ENCODE measurements at regions not wholly inside any gene's neighbourhood (a gene's known extent, or its start where the extent isn't known, plus 50 kb on each side); places are given as distances from the start of the nearest gene placed in this dataset.

DNA sequence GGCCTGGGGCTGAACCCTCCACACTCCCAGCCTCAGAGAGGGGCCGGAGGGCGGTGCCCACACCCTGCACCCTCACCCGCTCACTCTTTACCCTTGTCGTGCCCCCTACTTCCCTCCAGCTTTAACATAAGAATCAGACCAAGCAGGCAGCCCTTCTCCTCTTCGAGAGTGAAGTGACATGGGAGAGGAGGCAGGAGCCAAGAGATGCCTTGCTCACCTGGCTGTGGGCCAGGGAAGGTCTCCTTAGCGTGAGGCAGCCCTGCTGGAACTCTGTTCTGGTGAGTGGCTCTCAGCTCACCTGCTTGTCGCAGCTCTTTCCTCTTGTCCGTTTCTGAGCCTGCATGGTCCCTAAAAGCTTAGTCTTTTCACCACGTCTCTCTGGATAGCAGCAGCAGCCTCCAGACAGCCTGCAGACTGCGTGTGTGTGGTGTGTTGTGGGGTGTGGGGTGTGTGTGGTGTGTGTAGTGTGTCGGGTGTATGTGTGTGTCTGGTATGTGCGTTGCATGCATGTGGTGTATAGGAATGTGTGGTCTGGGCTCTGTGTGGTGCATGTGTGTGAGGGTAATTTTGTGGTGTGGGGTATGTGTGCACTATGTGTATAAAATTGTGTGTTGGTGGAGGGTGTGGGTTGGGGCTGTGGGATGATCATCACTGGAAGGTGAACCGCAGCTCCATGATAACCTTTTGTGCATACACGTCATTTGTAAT is 86.7 kb downstream of the CCDC185 start:
- Mint-ChIP-seq H3K9me3 (peaks cover 0 to 2% (median 0%) of the 10 kb centered on the region in 5 donors), H3K27me3 (peaks cover 16 to 49% of the 10 kb centered on the region in 2 donors), H3K4me3 (no peak overlapping the region), H3K27ac (no peak overlapping the region), H3K4me1 (peaks cover 0 to 16% (median 7%) of the 10 kb centered on the region in 3 donors), H3K36me3 (no peaks in the 10 kb centered on the region)
- H3K36me3 ChIP-seq (ENCODE audit: insufficient read depth, low read length) = no peaks in the 10 kb centered on the region
- peaks cover 8% of the 10 kb centered on the region for H3K27me3 ChIP-seq (ENCODE audit: insufficient read depth, low read length, poor library complexity, severe bottlenecking)
- H3K27ac ChIP-seq (ENCODE audit: low read depth, low read length) = no peak overlapping the region
- H3K4me3 ChIP-seq (ENCODE audit: low read length) = no peak overlapping the region
- ChIA-PET CTCF (interaction anchor here (0.8 kb wide), 1 partner anchor 11 kb away, joined by 3 read pairs; no protein-coding TSS in a partner anchor), POLR2A (no interaction called here)
- H3K4me1 ChIP-seq (ENCODE audit: insufficient read depth, low read length) = no peaks in the 10 kb centered on the region
- no peaks in the 10 kb centered on the region for H3K9me3 ChIP-seq (ENCODE audit: low read length)
- no peak for DNase-seq

DNA sequence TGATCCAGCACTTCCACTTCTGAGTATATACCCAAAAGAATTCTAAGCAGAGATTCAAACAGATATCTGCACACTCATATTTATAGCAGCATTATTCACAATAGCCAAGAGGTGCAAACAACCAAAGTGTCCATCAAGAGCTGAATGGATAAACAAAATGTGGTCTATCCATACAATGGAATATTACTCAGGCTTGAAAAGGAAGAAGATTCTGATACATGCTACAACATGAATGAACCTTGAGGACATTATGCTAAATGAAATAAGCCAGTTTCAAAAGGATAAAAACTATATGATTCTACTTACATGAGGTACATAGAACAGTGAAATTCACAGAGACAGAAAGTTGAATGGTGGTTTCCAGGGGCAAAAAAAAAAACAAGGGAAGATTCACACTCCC is 88.9 kb downstream of the CCDC185 start:
- Histone ChIP-seq H3K4me3 (ENCODE audit: low read length) (no peak overlapping the region), H3K9me3 (ENCODE audit: low read length) (no peaks in the 10 kb centered on the region), H3K27ac (ENCODE audit: low read depth, low read length) (no peak overlapping the region), H3K36me3 (ENCODE audit: insufficient read depth, low read length) (no peaks in the 10 kb centered on the region), H3K4me1 (ENCODE audit: insufficient read depth, low read length) (no peaks in the 10 kb centered on the region), H3K27me3 (ENCODE audit: insufficient read depth, low read length, poor library complexity, severe bottlenecking) (peaks cover 8% of the 10 kb centered on the region)
- Mint-ChIP-seq H3K4me3 (no peak overlapping the region), H3K27me3 (peaks cover 10 to 42% of the 10 kb centered on the region in 2 donors), H3K27ac (no peak overlapping the region), H3K4me1 (peaks cover 0 to 16% (median 7%) of the 10 kb centered on the region in 3 donors), H3K36me3 (no peaks in the 10 kb centered on the region), H3K9me3 (peaks cover 0 to 2% (median 0%) of the 10 kb centered on the region in 5 donors)
- ChIA-PET POLR2A (no interaction called here), CTCF (no interaction called here)
- no peak for DNase-seq

DNA sequence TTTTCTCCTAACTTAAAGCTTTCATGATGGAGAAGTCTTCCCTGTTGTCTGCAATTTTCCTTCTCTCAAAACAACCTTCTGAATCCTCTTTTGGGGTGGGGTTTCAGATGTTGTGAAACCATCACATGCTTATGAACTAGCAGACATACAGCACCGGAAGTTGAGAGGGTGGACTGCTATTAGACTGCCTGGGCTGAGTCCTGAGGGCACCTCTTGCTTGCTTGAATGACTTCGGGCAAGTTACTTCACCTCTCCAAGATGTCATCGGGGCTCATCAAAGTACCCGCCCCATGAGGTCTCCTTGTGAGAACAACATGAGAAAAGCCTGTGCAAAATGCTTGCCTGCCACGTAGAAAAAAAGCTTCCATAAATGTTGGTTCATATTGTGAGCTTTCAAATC is 89.6 kb downstream of the CCDC185 start:
- Histone ChIP-seq H3K36me3 (ENCODE audit: insufficient read depth, low read length) (no peaks in the 10 kb centered on the region), H3K4me3 (ENCODE audit: low read length) (no peak overlapping the region), H3K27ac (ENCODE audit: low read depth, low read length) (no peak overlapping the region), H3K4me1 (ENCODE audit: insufficient read depth, low read length) (no peaks in the 10 kb centered on the region), H3K9me3 (ENCODE audit: low read length) (no peaks in the 10 kb centered on the region), H3K27me3 (ENCODE audit: insufficient read depth, low read length, poor library complexity, severe bottlenecking) (peaks cover 8% of the 10 kb centered on the region)
- Mint-ChIP-seq H3K27ac (peak overlapping the region in 1 of 8 donors; percentile 64), H3K9me3 (peaks cover 0 to 2% (median 0%) of the 10 kb centered on the region in 5 donors), H3K27me3 (peaks cover 5 to 38% of the 10 kb centered on the region in 2 donors), H3K4me3 (peak overlapping the region in 1 of 7 donors; percentile 47), H3K36me3 (no peaks in the 10 kb centered on the region), H3K4me1 (peaks cover 0 to 16% (median 7%) of the 10 kb centered on the region in 3 donors)
- DNase-seq = no peak
- ChIA-PET POLR2A (no interaction called here), CTCF (no interaction called here)

DNA sequence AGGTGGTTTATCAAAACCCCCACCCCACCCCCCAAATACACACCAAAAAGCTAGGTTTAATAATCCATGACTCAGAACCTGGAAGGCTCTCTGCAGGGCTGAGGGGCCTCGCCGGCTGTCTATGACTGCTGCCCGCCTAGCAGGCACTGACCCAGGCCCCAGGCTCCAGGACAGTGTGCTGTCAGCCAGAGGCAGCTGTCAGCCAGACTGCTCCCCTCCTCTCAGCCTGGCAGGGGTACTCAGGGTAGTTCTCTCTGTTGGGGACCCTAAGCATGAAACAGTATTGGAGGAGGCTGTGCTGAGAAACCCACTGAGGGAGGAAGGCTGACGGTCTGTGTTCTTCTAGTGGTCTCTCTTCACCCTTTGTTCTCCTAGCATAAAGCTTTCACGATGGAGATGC is 90.3 kb downstream of the CCDC185 start:
- no peak overlapping the region for H3K4me3 Mint-ChIP-seq
- H3K36me3 Mint-ChIP-seq = no peaks in the 10 kb centered on the region
- H3K27ac ChIP-seq (ENCODE audit: low read depth, low read length) = no peak overlapping the region
- peaks cover 0 to 16% (median 7%) of the 10 kb centered on the region in 3 donors for H3K4me1 Mint-ChIP-seq
- H3K27me3 ChIP-seq (ENCODE audit: insufficient read depth, low read length, poor library complexity, severe bottlenecking) = peaks cover 8% of the 10 kb centered on the region
- peaks cover 2 to 38% of the 10 kb centered on the region in 2 donors for H3K27me3 Mint-ChIP-seq
- no peak overlapping the region for H3K27ac Mint-ChIP-seq
- no peak for DNase-seq
- H3K4me3 ChIP-seq (ENCODE audit: low read length) = no peak overlapping the region
- H3K9me3 Mint-ChIP-seq = peaks cover 0 to 2% (median 0%) of the 10 kb centered on the region in 5 donors
- ChIA-PET POLR2A (no interaction called here), CTCF (no interaction called here)
- H3K4me1 ChIP-seq (ENCODE audit: insufficient read depth, low read length) = no peaks in the 10 kb centered on the region
- H3K36me3 ChIP-seq (ENCODE audit: insufficient read depth, low read length) = no peaks in the 10 kb centered on the region
- H3K9me3 ChIP-seq (ENCODE audit: low read length) = no peaks in the 10 kb centered on the region

DNA sequence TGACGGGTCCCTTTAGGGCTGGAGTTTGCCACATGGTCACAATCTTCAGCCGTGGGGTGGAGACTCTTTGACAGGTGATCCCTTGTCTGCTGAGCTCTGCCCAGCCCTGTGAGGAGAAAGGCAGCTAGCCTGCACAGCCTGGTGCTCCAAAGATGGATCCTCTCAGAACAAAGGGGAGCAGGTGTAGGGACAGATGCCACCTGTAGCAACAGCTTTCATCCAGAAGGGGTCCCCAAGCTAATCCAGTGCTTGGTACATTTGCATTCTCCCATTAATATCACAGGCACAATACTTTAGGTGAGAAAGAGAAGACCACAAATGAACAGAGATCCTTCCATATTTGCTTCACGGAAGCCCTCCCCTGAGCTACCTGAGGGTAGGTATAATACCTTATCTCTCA is 93.2 kb downstream of the CCDC185 start:
- Mint-ChIP-seq H3K9me3 (no peaks in the 10 kb centered on the region), H3K4me1 (peaks cover 0 to 11% (median 7%) of the 10 kb centered on the region in 3 donors), H3K36me3 (no peaks in the 10 kb centered on the region), H3K27me3 (peaks cover 4 to 39% of the 10 kb centered on the region in 2 donors), H3K27ac (peak overlapping the region in 1 of 8 donors; percentile 31), H3K4me3 (no peak overlapping the region)
- H3K4me3 ChIP-seq (ENCODE audit: low read length) = no peak overlapping the region
- ChIA-PET POLR2A (no interaction called here), CTCF (interaction anchor here (1.5 kb wide), 1 partner anchor 20 kb away, joined by 3 read pairs; no protein-coding TSS in a partner anchor)
- no peaks in the 10 kb centered on the region for H3K27me3 ChIP-seq (ENCODE audit: insufficient read depth, low read length, poor library complexity, severe bottlenecking)
- DNase-seq = no peak
- no peak overlapping the region for H3K27ac ChIP-seq (ENCODE audit: low read depth, low read length)
- no peaks in the 10 kb centered on the region for H3K36me3 ChIP-seq (ENCODE audit: insufficient read depth, low read length)
- no peaks in the 10 kb centered on the region for H3K9me3 ChIP-seq (ENCODE audit: low read length)
- H3K4me1 ChIP-seq (ENCODE audit: insufficient read depth, low read length) = no peaks in the 10 kb centered on the region

DNA sequence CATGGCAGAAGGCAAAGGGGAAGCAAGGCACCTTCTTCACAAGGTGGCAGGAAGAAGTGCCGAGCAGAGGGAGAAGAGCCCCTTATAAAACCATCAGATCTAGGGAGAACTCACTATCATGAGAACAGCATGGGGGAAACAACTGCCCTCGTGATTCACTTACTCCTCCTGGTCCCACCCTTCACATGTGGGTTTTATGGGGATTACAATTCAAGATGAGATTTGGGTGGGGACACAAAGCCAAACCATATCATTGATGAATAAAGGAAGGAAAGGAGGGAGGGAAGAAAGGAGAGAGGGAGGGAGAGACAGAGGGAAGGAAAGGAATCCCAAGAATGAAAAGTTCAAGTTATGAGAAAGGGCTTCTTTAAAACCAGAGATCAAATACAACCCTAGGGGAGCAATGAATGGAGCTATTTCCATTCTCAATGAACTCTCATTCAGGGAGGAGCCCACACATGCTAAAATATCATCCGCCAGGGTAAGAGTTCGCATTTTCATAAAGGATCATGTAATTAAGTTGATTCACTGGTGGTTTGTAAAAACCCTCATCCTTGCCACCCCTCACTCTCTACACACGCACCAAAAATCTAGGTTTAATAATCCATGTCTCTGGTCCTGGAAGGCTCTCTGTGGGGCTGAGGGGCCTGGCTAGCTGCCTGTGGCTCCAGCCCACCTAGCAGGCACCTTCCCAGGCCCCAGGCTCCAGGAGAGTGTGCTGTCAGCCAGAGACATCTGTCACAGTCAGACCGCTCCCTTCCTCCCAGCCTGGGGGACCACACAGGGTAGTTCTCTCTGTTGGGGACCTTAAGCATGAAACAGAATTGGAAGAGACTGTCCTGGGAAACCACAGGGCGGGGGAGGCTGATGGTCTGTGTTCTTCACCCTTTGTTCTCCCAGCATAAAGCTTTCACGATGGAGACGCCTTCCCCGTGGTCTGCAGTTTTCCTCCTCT is 94.0 kb downstream of the CCDC185 start:
- H3K4me1 ChIP-seq (ENCODE audit: insufficient read depth, low read length) = no peaks in the 10 kb centered on the region
- Mint-ChIP-seq H3K27ac (no peak overlapping the region), H3K9me3 (no peaks in the 10 kb centered on the region), H3K4me3 (no peak overlapping the region), H3K27me3 (peaks cover 4 to 39% of the 10 kb centered on the region in 2 donors), H3K36me3 (no peaks in the 10 kb centered on the region), H3K4me1 (peaks cover 0 to 10% (median 7%) of the 10 kb centered on the region in 3 donors)
- no peak overlapping the region for H3K4me3 ChIP-seq (ENCODE audit: low read length)
- no peaks in the 10 kb centered on the region for H3K36me3 ChIP-seq (ENCODE audit: insufficient read depth, low read length)
- no peaks in the 10 kb centered on the region for H3K9me3 ChIP-seq (ENCODE audit: low read length)
- H3K27me3 ChIP-seq (ENCODE audit: insufficient read depth, low read length, poor library complexity, severe bottlenecking) = no peaks in the 10 kb centered on the region
- CTCF ChIA-PET = interaction anchor here (1.5 kb wide), 1 partner anchor 21 kb away, joined by 3 read pairs; no protein-coding TSS in a partner anchor
- no peak overlapping the region for H3K27ac ChIP-seq (ENCODE audit: low read depth, low read length)
- POLR2A ChIA-PET = no interaction called here
- DNase-seq = no peak

DNA sequence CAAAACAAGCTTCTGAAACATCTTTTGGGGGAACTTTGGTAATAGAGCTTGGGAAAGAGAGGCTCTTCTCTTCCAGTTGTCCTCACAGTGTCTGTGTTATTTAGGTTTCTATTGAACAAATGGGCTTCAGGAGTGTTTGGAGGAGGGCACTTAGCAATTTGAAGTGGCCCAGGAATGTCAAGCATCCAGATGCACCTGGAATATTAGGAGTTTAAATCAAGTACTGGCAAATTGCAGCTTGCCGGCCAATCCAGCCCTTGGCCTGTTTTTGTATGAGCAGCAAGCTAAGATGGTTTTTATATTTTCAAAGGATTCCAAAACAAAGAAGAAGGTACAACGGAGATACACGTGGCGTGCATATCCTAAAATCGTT is 94.7 kb downstream of the CCDC185 start:
- H3K9me3 Mint-ChIP-seq = no peaks in the 10 kb centered on the region
- Histone ChIP-seq H3K27ac (ENCODE audit: low read depth, low read length) (no peak overlapping the region), H3K4me3 (ENCODE audit: low read length) (no peak overlapping the region), H3K27me3 (ENCODE audit: insufficient read depth, low read length, poor library complexity, severe bottlenecking) (no peaks in the 10 kb centered on the region), H3K4me1 (ENCODE audit: insufficient read depth, low read length) (no peaks in the 10 kb centered on the region), H3K9me3 (ENCODE audit: low read length) (no peaks in the 10 kb centered on the region), H3K36me3 (ENCODE audit: insufficient read depth, low read length) (no peaks in the 10 kb centered on the region)
- H3K27ac Mint-ChIP-seq = no peak overlapping the region
- H3K27me3 Mint-ChIP-seq = peaks cover 4 to 39% of the 10 kb centered on the region in 2 donors
- peaks cover 0 to 3% (median 1%) of the 10 kb centered on the region in 3 donors for H3K4me1 Mint-ChIP-seq
- POLR2A ChIA-PET = no interaction called here
- CTCF ChIA-PET = no interaction called here
- no peaks in the 10 kb centered on the region for H3K36me3 Mint-ChIP-seq
- no peak overlapping the region for H3K4me3 Mint-ChIP-seq
- DNase-seq = no peak

DNA sequence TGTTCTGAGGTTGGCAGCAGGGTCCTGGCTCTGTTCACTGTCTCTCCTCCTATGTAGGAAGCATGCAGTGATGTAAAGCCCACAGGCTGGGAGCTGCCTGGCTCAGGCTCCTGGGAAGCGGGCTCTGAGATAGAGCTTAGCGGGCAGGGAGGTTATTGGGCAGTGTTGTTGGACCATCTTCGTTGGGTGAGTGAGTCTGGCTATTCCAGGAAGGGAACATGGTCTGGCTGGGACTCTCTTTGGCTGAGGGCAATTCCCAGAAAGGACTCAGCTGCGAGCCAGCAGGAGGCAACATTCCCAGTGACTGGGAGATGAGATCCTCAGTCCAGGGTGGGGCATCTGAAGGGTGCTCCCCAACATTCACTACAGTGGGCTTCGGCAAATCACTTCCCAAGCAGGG is 96.2 kb downstream of the CCDC185 start:
- H3K4me3 Mint-ChIP-seq = no peak overlapping the region
- H3K9me3 ChIP-seq (ENCODE audit: low read length) = no peaks in the 10 kb centered on the region

More for the DNA sequence above, 96.2 kb downstream of the CCDC185 start:
- H3K27me3 Mint-ChIP-seq = peaks cover 2 to 35% of the 10 kb centered on the region in 2 donors
- H3K27me3 ChIP-seq (ENCODE audit: insufficient read depth, low read length, poor library complexity, severe bottlenecking) = no peaks in the 10 kb centered on the region
- no peaks in the 10 kb centered on the region for H3K9me3 Mint-ChIP-seq
- no peaks in the 10 kb centered on the region for H3K36me3 Mint-ChIP-seq
- no peaks in the 10 kb centered on the region for H3K4me1 Mint-ChIP-seq
- DNase-seq = no peak
- ChIA-PET POLR2A (no interaction called here), CTCF (no interaction called here)
- no peaks in the 10 kb centered on the region for H3K4me1 ChIP-seq (ENCODE audit: insufficient read depth, low read length)
- no peak overlapping the region for H3K27ac ChIP-seq (ENCODE audit: low read depth, low read length)
- H3K36me3 ChIP-seq (ENCODE audit: insufficient read depth, low read length) = no peaks in the 10 kb centered on the region
- no peak overlapping the region for H3K4me3 ChIP-seq (ENCODE audit: low read length)
- H3K27ac Mint-ChIP-seq = no peak overlapping the region
